ENCODE measurements at regions not wholly inside any gene's neighbourhood (a gene's known extent, or its start where the extent isn't known, plus 50 kb on each side); places are given as distances from the start of the nearest gene placed in this dataset.
"Not testable (repeated sequence)": the region's sequence is repeated elsewhere in the genome, so short reads cannot be mapped to it uniquely, and the experiment has no call there.

- no peak for FAIRE-seq
These were observed 107.5 kb upstream of the DYRK2 start for GRCh38 chr12:67540920-67541624.

DNA sequence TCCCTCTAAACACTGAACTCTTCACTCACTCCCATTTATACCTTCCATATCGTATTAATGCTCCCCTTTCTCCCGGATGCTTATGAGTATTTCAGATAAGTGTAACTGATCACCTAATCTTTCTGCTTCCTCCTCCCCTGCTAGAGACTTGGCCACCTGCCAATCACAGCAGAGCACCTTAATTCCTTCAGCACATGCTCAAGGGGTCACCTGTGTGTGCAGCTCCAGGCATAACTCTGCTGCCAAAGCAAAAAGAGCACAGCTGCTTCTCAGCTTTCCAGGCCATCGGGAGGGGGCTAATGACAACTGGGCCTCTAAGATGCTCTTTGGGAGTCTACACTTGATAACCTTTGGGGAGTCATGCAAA is 106.9 kb upstream of the DYRK2 start:
- FAIRE-seq, result no peak

- FAIRE-seq, result no peak
These were observed 105.3 kb upstream of the DYRK2 start for GRCh38 chr12:67543021-67543770.

DNA sequence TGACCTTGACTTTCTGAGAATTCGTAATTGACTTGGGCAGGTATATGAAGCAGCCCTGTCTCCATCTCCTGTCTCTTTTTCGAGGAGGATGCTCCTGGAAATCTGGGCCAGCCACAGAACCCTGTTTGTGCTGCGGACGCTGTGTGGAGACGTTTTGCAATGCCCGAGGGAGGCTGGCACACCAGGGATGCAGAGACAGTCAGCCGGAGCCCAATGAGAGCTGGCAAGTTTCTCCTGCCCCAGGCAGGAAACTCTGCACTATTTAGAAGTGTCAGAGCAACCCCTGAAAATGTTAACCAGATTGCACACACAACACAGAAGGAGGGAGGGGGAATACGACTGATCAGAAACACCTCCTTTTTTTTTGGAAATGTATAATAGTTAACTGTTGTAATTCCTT is 103.2 kb upstream of the DYRK2 start:
- FAIRE-seq, result no peak

- peak; percentile 21 for FAIRE-seq
These were observed 101.8 kb upstream of the DYRK2 start for GRCh38 chr12:67546746-67547145.

GRCh38 chr12:67555075-67555717 is 93.3 kb upstream of the DYRK2 start:
- FAIRE-seq, result not testable (repeated sequence)

GRCh38 chr12:67558775-67559174 is 89.8 kb upstream of the DYRK2 start:
- FAIRE-seq, result no peak

DNA sequence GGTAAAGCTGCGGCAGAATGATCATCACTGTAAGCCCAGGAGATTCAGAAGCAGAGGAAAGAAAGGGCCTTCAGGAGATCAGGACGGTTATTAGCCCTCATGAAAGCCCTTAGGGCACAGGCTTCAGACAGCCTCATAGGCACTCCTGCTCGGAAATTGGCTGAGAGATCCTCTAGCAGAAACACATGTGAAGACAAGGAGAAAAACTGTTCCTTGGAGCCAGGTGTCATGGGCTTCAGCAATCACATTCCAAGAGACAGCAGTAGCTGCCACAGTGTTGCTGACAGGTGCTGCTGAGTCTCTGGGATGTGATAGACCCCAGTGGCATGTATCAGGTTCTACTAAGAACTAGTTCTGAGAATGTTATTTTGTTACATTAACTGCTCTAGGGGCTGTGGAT is 88.8 kb upstream of the DYRK2 start:
- FAIRE-seq, result no peak

GRCh38 chr12:67562513-67563287 is 85.8 kb upstream of the DYRK2 start:
- no peak for FAIRE-seq

- FAIRE-seq, result no peak
These were observed 80.5 kb upstream of the DYRK2 start for GRCh38 chr12:67568055-67568454.

DNA sequence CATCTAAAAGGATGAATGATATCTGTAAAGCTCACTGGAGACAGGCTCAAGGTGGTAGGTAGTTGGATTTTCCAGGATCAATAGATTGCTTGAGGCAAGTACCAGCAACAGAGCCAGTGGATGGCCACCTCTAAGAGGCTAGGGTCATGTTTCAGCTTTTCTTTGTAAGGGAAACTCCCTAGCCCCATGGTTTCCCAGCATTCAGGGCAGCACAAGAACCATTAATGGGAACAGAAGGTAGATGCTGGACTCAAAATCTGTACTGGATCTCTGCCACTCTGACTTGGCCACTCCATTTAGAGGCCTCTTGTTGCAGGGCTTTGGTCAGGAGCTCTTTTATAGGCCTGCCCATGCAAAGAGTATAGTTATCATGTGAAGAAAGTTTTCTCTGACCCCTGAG is 76.1 kb upstream of the DYRK2 start:
- no peak for FAIRE-seq

DNA sequence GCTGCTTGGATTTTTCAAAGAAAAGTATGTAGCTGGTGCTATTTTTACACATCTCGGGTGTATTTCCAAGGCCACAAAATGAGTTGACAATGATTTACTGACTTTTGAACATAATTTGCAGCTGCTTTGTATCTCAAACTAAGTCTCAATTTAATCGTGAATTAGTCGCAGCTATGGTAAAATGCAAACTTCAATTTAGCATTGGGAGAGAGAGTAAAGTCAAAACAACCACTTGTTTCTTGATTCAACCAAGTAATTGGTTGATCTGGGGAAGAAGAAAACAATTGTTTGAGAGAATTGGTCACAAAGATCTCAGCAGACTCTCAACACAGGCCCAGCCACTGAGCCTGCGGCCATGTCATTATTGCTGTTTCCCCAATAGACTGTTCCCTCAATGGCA is 75.0 kb upstream of the DYRK2 start:
- FAIRE-seq, result no peak

DNA sequence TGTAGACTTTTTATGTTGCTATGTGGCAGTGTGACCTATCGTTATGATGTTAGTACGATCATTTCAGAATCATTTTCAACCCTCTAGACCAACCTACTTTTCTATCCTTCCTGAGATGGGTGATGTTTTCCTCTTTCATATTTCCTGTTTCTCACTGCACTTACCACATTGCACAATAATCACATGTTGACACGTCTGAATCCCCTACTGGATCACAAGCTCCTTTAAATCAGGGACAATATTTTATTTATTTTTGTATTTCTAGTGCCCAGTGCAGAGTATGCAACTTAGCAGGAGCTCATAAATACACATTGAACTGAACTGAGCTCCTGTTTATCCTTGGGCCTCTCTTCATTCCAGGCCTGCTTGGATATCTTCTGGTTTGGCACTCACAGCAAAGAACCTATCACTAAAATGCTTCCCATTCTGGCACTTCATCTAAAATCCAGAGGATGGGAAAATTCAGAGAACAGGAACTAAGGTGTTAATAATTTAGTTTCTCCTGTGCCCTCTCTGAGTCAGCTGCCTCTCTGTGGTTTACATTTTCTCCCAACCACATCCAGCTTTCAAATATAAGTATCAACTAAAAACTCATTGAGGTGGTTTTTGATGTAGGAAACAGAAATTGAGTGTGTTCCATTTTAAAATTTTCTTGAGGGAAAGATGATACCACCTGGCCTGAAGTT is 69.4 kb upstream of the DYRK2 start:
- no peak for FAIRE-seq

GRCh38 chr12:67579662-67580003 is 68.9 kb upstream of the DYRK2 start:
- no peak for FAIRE-seq

GRCh38 chr12:67582238-67582834 is 66.2 kb upstream of the DYRK2 start:
- FAIRE-seq, result no peak

DNA sequence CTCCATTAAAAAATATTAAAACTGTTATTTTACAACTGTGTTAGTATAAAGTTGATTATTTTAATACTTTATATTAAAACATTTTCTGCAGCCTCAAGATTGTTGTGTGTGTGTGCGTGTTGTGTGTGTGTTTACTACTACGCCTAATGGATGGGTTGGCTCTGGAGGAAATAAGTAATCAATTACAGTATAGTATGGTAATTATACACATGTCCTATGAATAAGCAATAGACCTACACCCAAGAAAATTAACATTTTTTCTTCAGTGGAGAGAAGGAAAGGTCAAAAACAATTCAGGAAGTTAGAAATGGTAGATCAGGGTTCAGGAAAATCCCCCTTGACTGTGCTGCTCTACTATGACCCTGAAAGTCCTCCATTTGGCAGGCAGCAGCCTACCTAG is 65.7 kb upstream of the DYRK2 start:
- no peak for FAIRE-seq

- FAIRE-seq, result no peak
These were observed 61.6 kb upstream of the DYRK2 start for GRCh38 chr12:67586951-67587350.

DNA sequence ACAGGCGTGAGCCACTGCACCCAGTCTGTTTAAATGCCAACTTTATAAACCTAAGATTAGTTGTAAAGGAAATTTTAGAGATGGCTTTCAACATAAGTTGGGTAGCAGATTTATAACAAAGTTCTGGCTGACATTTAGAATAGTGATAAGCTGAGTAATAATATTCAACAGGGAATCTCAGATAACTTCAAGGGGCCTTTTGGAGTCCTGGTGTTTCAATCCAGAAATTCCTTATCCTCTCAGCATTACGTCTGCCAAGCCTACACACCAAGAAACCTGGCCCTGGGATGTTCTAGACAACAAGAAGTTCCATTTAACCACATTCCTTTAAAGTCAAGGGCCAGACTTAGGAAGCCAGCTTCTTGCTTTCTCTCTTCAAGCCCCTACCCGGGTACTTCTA is 59.5 kb upstream of the DYRK2 start:
- FAIRE-seq, result no peak

GRCh38 chr12:67590149-67590790 is 58.3 kb upstream of the DYRK2 start:
- peak; percentile 68 for FAIRE-seq

- FAIRE-seq, result peak; percentile 96
These were observed 56.1 kb upstream of the DYRK2 start for GRCh38 chr12:67592228-67593011.

- FAIRE-seq, result no peak
These were observed 55.5 kb upstream of the DYRK2 start for GRCh38 chr12:67593041-67593440.
